ENCODE measurements at regions not wholly inside any gene's neighbourhood (a gene's known extent, or its start where the extent isn't known, plus 50 kb on each side); places are given as distances from the start of the nearest gene placed in this dataset.

GRCh38 chr9:79446523-79447307 lies 125.0 kb upstream of the TLE4 start:
- H3K27ac ChIP-seq: no peak overlapping the region

GRCh38 chr9:79447308-79447605 lies 124.5 kb upstream of the TLE4 start:
- no peak for TF ChIP-seq CTCF (IDR thresholded peaks at IDR 0.05)
- no peak for TF ChIP-seq POLR2A (IDR thresholded peaks at IDR 0.05)
- H3K4me1 ChIP-seq: no peaks in the 10 kb centered on the region
- H3K27ac ChIP-seq: no peak overlapping the region
- H3K27me3 ChIP-seq: no peaks in the 10 kb centered on the region
- intact Hi-C loops (cut with DNase I; ENCODE audit: low total_unique reads): no loop called here
- no peaks in the 10 kb centered on the region for H3K36me3 ChIP-seq (ENCODE audit: low read depth, missing control alignments)
- WGBS, 2 donors: 67 to 78% methylated on average over 3 of the region's 3 CpGs
- no peak overlapping the region for H3K4me3 ChIP-seq
- no peaks in the 10 kb centered on the region for H3K9me3 ChIP-seq
- no peak for DNase-seq

More at GRCh38 chr9:79446523-79447307, 125.0 kb upstream of the TLE4 start:
- no peaks in the 10 kb centered on the region for H3K36me3 ChIP-seq (ENCODE audit: low read depth, missing control alignments)
- intact Hi-C loops (cut with DNase I; ENCODE audit: low total_unique reads): no loop called here
- no peaks in the 10 kb centered on the region for H3K4me1 ChIP-seq
- DNase-seq: no peak
- H3K27me3 ChIP-seq: no peaks in the 10 kb centered on the region
- WGBS, 2 donors: 60 to 61% methylated on average over 4 of the region's 4 CpGs
- no peak overlapping the region for H3K4me3 ChIP-seq
- no peaks in the 10 kb centered on the region for H3K9me3 ChIP-seq
- TF ChIP-seq POLR2A (IDR thresholded peaks at IDR 0.05) (no peak), CTCF (IDR thresholded peaks at IDR 0.05) (no peak)

GRCh38 chr9:79447762-79448161 lies 124.0 kb upstream of the TLE4 start:
- intact Hi-C loops (cut with DNase I; ENCODE audit: low total_unique reads): no loop called here
- DNase-seq: no peak
- H3K27ac ChIP-seq: no peak overlapping the region
- no peaks in the 10 kb centered on the region for H3K9me3 ChIP-seq
- WGBS, 2 donors: 50 to 51% methylated on average over 5 of the region's 5 CpGs
- no peaks in the 10 kb centered on the region for H3K4me1 ChIP-seq
- H3K4me3 ChIP-seq: no peak overlapping the region
- H3K36me3 ChIP-seq (ENCODE audit: low read depth, missing control alignments): no peaks in the 10 kb centered on the region
- no peaks in the 10 kb centered on the region for H3K27me3 ChIP-seq
- TF ChIP-seq CTCF (IDR thresholded peaks at IDR 0.05) (no peak), POLR2A (IDR thresholded peaks at IDR 0.05) (no peak)

GRCh38 chr9:79452265-79452664 lies 119.5 kb upstream of the TLE4 start:
- no peaks in the 10 kb centered on the region for H3K9me3 ChIP-seq
- no peak overlapping the region for H3K4me3 ChIP-seq
- no peak for DNase-seq
- TF ChIP-seq POLR2A (IDR thresholded peaks at IDR 0.05): no peak
- TF ChIP-seq CTCF (IDR thresholded peaks at IDR 0.05): no peak
- no peak overlapping the region for H3K27ac ChIP-seq
- no peaks in the 10 kb centered on the region for H3K27me3 ChIP-seq
- intact Hi-C loops (cut with DNase I; ENCODE audit: low total_unique reads): no loop called here
- no peaks in the 10 kb centered on the region for H3K4me1 ChIP-seq
- H3K36me3 ChIP-seq (ENCODE audit: low read depth, missing control alignments): no peaks in the 10 kb centered on the region

- Histone ChIP-seq H3K27me3 (no peaks in the 10 kb centered on the region), H3K4me3 (no peak overlapping the region), H3K36me3 (ENCODE audit: low read depth, missing control alignments) (no peaks in the 10 kb centered on the region), H3K9me3 (no peaks in the 10 kb centered on the region), H3K4me1 (no peaks in the 10 kb centered on the region), H3K27ac (no peak overlapping the region)
- DNase-seq: no peak
- 40 to 41% methylated on average over 3 of the region's 3 CpGs for WGBS, 2 donors
- intact Hi-C loops (cut with DNase I; ENCODE audit: low total_unique reads): no loop called here
- no peak for TF ChIP-seq POLR2A (IDR thresholded peaks at IDR 0.05)
- no peak for TF ChIP-seq CTCF (IDR thresholded peaks at IDR 0.05)
These were observed 110.1 kb upstream of the TLE4 start for GRCh38 chr9:79461712-79462111.

Measured in testis (tissue), 2 donors.